Parathyroid adenoma (tissue), 2 donors: ENCODE measurements at regions not wholly inside any gene's neighbourhood (a gene's known extent, or its start where the extent isn't known, plus 50 kb on each side); places are given as distances from the start of the nearest gene placed in this dataset.

ENCODE experiments used
- H2AFZ ChIP-seq: fragments of 300-600 bp; sonication (generic); one replicate; pipeline ENCODE4 v1.7.0; 2017; ENCODE audit warnings: antibody characterized with exemption, mild to moderate bottlenecking
- H3K27ac ChIP-seq: fragments of 300-600 bp; sonication (generic); one replicate; pipeline ENCODE4 v1.7.0; 2017
- H3K27me3 ChIP-seq: fragments of 300-600 bp; sonication (generic); one replicate; pipeline ENCODE4 v1.7.0; 2017; ENCODE audit warnings: low read length; ENCODE audit not compliant: control insufficient read depth, insufficient read depth
- H3K36me3 ChIP-seq: fragments of 300-600 bp; sonication (generic); one replicate; pipeline ENCODE4 v1.7.0; 2017; ENCODE audit warnings: low read length; ENCODE audit not compliant: control insufficient read depth, insufficient read depth
- H3K4me1 ChIP-seq: fragments of 300-600 bp; sonication (generic); one replicate; pipeline ENCODE4 v1.7.0; 2017; ENCODE audit warnings: control low read depth
- H3K4me2 ChIP-seq: fragments of 300-600 bp; sonication (generic); one replicate; pipeline ENCODE4 v1.7.0; 2017; ENCODE audit warnings: low read length
- H3K4me3 ChIP-seq: fragments of 300-600 bp; sonication (generic); one replicate; pipeline ENCODE4 v1.7.0; 2017; ENCODE audit warnings: low read depth, low read length
- H3K79me2 ChIP-seq: fragments of 300-600 bp; sonication (generic); one replicate; pipeline ENCODE4 v1.7.0; 2017; ENCODE audit warnings: control low read depth
- H3K9ac ChIP-seq: fragments of 300-600 bp; sonication (generic); one replicate; pipeline ENCODE4 v1.7.0; 2017; ENCODE audit warnings: mild to moderate bottlenecking
- H3K9me3 ChIP-seq: fragments of 300-600 bp; sonication (generic); one replicate; pipeline ENCODE4 v1.7.0; 2017; ENCODE audit warnings: low read length; ENCODE audit not compliant: control insufficient read depth
- TF ChIP-seq, protein P1 (sequence below): fragments of 300-600 bp; sonication (generic); IDR thresholded peaks from one replicate; pipeline ENCODE4 v1.7.0; 2017; ENCODE audit warnings: antibody characterized with exemption, mild to moderate bottlenecking
- donor health status: primary hyperparathyroidism.

DNA sequence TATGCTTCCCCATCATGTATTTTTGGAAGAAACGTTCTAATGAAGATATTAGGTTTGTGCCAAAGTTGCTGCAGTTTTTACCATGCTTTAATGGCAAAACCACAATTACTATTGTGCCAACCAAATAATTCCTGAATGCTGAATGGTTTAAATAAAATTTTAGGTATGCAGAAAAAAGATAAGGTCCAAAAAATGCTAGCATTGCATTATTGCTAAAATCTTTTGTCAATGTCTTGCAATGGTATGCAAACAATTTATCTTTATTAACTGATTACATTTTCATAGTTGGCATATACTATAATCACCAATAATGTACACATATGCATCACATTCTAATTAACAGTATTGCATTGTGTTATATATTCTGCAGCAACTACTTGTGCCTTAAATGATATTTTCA lies 1657.4 kb upstream of the IGFBP7 start:
- H3K79me2 ChIP-seq: no peaks in the 10 kb centered on the region
- H3K27me3 ChIP-seq: no peaks in the 10 kb centered on the region
- H3K4me3 ChIP-seq: no peak overlapping the region
- H3K4me2 ChIP-seq: no peak overlapping the region
- no peaks in the 10 kb centered on the region for H3K9me3 ChIP-seq
- no peaks in the 10 kb centered on the region for H3K4me1 ChIP-seq
- TF ChIP-seq, protein P1, sequence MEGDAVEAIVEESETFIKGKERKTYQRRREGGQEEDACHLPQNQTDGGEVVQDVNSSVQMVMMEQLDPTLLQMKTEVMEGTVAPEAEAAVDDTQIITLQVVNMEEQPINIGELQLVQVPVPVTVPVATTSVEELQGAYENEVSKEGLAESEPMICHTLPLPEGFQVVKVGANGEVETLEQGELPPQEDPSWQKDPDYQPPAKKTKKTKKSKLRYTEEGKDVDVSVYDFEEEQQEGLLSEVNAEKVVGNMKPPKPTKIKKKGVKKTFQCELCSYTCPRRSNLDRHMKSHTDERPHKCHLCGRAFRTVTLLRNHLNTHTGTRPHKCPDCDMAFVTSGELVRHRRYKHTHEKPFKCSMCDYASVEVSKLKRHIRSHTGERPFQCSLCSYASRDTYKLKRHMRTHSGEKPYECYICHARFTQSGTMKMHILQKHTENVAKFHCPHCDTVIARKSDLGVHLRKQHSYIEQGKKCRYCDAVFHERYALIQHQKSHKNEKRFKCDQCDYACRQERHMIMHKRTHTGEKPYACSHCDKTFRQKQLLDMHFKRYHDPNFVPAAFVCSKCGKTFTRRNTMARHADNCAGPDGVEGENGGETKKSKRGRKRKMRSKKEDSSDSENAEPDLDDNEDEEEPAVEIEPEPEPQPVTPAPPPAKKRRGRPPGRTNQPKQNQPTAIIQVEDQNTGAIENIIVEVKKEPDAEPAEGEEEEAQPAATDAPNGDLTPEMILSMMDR: no peak
- H2AFZ ChIP-seq: no peak overlapping the region
- no peak overlapping the region for H3K9ac ChIP-seq
- no peak overlapping the region for H3K27ac ChIP-seq
- no peaks in the 10 kb centered on the region for H3K36me3 ChIP-seq

DNA sequence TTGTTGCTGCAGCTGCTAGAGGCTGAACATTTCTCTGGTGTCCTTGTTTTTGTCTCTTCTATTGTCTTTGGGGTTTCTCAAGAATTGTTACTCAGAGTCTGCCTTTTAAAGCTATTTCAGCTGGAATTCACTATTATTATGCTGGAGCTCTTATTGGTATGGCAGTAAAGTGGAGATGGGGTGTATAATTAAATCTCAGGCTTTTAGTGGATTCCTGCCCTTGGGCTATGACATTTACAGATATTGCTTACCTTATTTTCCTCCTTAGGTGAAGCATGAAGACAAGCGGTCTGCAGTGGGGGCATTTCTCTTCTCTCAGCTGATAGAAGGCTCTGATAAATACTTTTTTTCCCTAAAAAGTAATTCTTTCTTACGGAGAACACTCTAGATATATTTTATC lies 1656.6 kb upstream of the IGFBP7 start:
- Histone ChIP-seq H3K4me3 (no peak overlapping the region), H3K9ac (no peak overlapping the region), H3K27me3 (no peaks in the 10 kb centered on the region), H3K4me2 (no peak overlapping the region), H3K27ac (no peak overlapping the region), H3K4me1 (no peaks in the 10 kb centered on the region), H2AFZ (no peak overlapping the region), H3K36me3 (no peaks in the 10 kb centered on the region), H3K9me3 (no peaks in the 10 kb centered on the region), H3K79me2 (no peaks in the 10 kb centered on the region)
- TF ChIP-seq, protein P1: no peak

DNA sequence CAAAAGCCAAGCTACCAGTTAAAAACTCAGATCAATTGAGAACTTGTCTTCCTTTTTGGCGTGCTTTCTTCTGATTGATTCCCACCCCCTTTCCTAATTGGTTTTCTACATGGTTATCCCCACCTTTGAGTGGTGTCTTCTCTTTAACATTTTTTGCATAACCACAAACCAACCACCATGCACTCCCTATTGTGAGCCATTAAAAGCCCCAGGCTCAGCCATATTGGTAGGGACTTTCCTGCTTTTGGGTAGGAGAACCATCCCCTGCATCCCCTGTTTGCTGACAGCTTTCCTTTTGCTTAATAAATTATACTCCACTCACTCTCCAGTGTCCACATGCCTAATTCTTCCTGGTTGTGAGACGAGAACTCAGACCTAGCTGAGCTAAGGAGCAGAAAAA lies 1651.4 kb upstream of the IGFBP7 start:
- Histone ChIP-seq H3K9ac (no peak overlapping the region), H3K36me3 (no peaks in the 10 kb centered on the region), H3K27me3 (no peaks in the 10 kb centered on the region), H3K27ac (no peak overlapping the region), H3K4me3 (no peak overlapping the region), H3K4me1 (no peaks in the 10 kb centered on the region), H3K4me2 (no peak overlapping the region), H3K9me3 (no peaks in the 10 kb centered on the region), H2AFZ (no peak overlapping the region), H3K79me2 (no peaks in the 10 kb centered on the region)
- TF ChIP-seq, protein P1: no peak

DNA sequence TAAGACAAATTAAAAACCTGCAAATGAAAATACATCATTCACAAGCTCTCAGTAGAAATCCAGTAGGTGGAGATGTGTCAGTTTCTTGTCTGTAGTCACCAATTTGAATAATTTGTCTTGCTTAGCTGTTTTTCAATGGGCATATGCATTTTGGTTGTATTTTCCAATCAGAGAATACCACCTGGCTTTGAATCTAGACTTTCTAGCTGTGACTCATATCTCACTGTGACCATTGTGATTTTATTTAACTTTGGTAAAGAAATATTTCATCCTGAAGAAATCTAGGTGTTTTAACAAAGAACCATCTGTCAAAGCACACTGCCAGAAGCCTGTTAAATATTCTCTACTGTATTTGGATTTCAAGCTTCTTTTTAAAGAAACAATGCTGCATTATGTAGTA lies 1650.6 kb upstream of the IGFBP7 start:
- Histone ChIP-seq H3K79me2 (no peaks in the 10 kb centered on the region), H2AFZ (no peak overlapping the region), H3K27me3 (no peaks in the 10 kb centered on the region), H3K4me2 (no peak overlapping the region), H3K9me3 (no peaks in the 10 kb centered on the region), H3K4me1 (no peaks in the 10 kb centered on the region), H3K9ac (no peak overlapping the region), H3K4me3 (no peak overlapping the region), H3K27ac (no peak overlapping the region), H3K36me3 (no peaks in the 10 kb centered on the region)
- TF ChIP-seq, protein P1: no peak

DNA sequence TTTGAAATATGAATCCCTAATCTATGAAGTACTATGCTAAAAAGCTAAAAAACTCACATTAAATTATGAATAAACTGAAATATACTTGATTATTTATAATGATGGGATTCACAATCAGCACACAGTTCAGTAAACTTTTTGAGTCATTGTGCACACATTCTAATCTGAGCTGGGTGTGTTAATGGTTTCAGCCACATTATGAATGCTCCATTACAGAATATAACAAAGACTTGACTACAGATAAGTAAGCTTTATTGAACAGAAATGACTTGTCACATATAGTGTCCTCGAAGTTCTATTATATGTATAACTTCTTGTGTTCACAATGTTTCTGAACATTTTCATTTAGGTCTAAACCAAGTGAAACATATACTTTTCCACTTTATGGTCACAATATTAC lies 1649.9 kb upstream of the IGFBP7 start:
- no peak overlapping the region for H3K4me2 ChIP-seq
- H3K27ac ChIP-seq: no peak overlapping the region
- TF ChIP-seq, protein P1: no peak
- H3K9me3 ChIP-seq: no peaks in the 10 kb centered on the region
- H3K79me2 ChIP-seq: no peaks in the 10 kb centered on the region
- H3K4me1 ChIP-seq: no peaks in the 10 kb centered on the region
- no peak overlapping the region for H3K4me3 ChIP-seq
- no peaks in the 10 kb centered on the region for H3K36me3 ChIP-seq
- H2AFZ ChIP-seq: no peak overlapping the region
- no peak overlapping the region for H3K9ac ChIP-seq
- H3K27me3 ChIP-seq: no peaks in the 10 kb centered on the region
